SK-N-MC (cell line): ENCODE measurements at regions not wholly inside any gene's neighbourhood (a gene's known extent, or its start where the extent isn't known, plus 50 kb on each side); places are given as distances from the start of the nearest gene placed in this dataset.

Source experiments
- DNase-seq: peaks from one replicate; pipeline ENCODE4 v3.0.0-alpha.2; 2011; ENCODE audit warnings: low read depth, low spot score
- H3K27ac ChIP-seq: fragments of 200-600 bp; sonication (generic); 2 replicates; pipeline ENCODE4 v1.5.1; 2016; ENCODE audit warnings: mixed run types
- H3K36me3 ChIP-seq: fragments of 200-600 bp; sonication (generic); 2 replicates; pipeline ENCODE4 v1.6.1; 2017; ENCODE audit warnings: antibody characterized with exemption, low read length, mixed read lengths; ENCODE audit not compliant: insufficient read depth
- H3K4me3 ChIP-seq: fragments of 200-600 bp; sonication (generic); 2 replicates; pipeline ENCODE4 v1.5.1; 2016
- H3K9ac ChIP-seq: fragments of 200-600 bp; sonication (generic); 2 replicates; pipeline ENCODE4 v1.8.0; 2017; ENCODE audit warnings: mixed run types, mixed read lengths; ENCODE audit not compliant: insufficient read length
- H3K9me3 ChIP-seq: fragments of 200-600 bp; sonication (generic); 2 replicates; pipeline ENCODE4 v1.6.1; 2017; ENCODE audit warnings: low read depth, mild to moderate bottlenecking, antibody characterized with exemption, low read length, moderate library complexity, mixed read lengths
- EZH2 ChIP-seq: fragments of 200-600 bp; sonication (generic); IDR thresholded peaks from one replicate; pipeline ENCODE4 v1.6.1; 2017; ENCODE audit warnings: antibody characterized with exemption
- FOXP2 ChIP-seq: optimal IDR thresholded peaks from 2 replicates; pipeline ENCODE3; 2011; ENCODE audit warnings: mild to moderate bottlenecking, moderate library complexity; ENCODE audit not compliant: insufficient read depth; ENCODE audit errors: extremely low read length, control extremely low read depth
- POLR2AphosphoS5 ChIP-seq: IDR thresholded peaks from 2 replicates; pipeline ENCODE4 v1.6.1; 2012; ENCODE audit warnings: mild to moderate bottlenecking, low read depth, low read length, borderline replicate concordance

GRCh38 chr15:66832664-66833063, 130.6 kb downstream of the SMAD6 start:
- no peak for TF ChIP-seq POLR2AphosphoS5
- peak; percentile 30 for TF ChIP-seq FOXP2
- TF ChIP-seq EZH2: no peak
- Histone ChIP-seq H3K9ac (no peak overlapping the region), H3K9me3 (no peaks in the 10 kb centered on the region), H3K36me3 (no peaks in the 10 kb centered on the region), H3K27ac (peak overlapping the region; percentile 83), H3K4me3 (peak overlapping the region; percentile 50)
- peak; percentile 60 for DNase-seq

GRCh38 chr15:66833371-66833770, 131.3 kb downstream of the SMAD6 start:
- no peak overlapping the region; the same call in 1 of the 2 replicates for H3K4me3 ChIP-seq
- H3K27ac ChIP-seq: peak overlapping the region; percentile 83
- TF ChIP-seq EZH2 (no peak), FOXP2 (no peak), POLR2AphosphoS5 (no peak)
- DNase-seq: no peak
- H3K9ac ChIP-seq: no peak overlapping the region
- H3K9me3 ChIP-seq: no peaks in the 10 kb centered on the region
- H3K36me3 ChIP-seq: no peaks in the 10 kb centered on the region

- no peak for DNase-seq
- Histone ChIP-seq H3K9ac (no peak overlapping the region), H3K4me3 (no peak overlapping the region), H3K9me3 (no peaks in the 10 kb centered on the region), H3K27ac (no peak overlapping the region), H3K36me3 (no peaks in the 10 kb centered on the region)
- TF ChIP-seq FOXP2 (no peak), EZH2 (no peak), POLR2AphosphoS5 (no peak)
Measured at GRCh38 chr15:66833803-66834202, 131.8 kb downstream of the SMAD6 start.

- no peak for DNase-seq
Measured at GRCh38 chr15:66834881-66835878, 133.1 kb downstream of the SMAD6 start.

GRCh38 chr15:66836231-66837030, 134.4 kb downstream of the SMAD6 start:
- Histone ChIP-seq H3K9me3 (no peaks in the 10 kb centered on the region), H3K4me3 (no peak overlapping the region), H3K9ac (no peak overlapping the region), H3K27ac (no peak overlapping the region), H3K36me3 (no peaks in the 10 kb centered on the region)
- DNase-seq: no peak
- TF ChIP-seq FOXP2 (no peak), POLR2AphosphoS5 (no peak), EZH2 (no peak)

More at GRCh38 chr15:66834881-66835878, 133.1 kb downstream of the SMAD6 start:
- Histone ChIP-seq H3K27ac (no peak overlapping the region), H3K36me3 (no peaks in the 10 kb centered on the region), H3K9me3 (no peaks in the 10 kb centered on the region), H3K9ac (no peak overlapping the region), H3K4me3 (no peak overlapping the region)
- TF ChIP-seq FOXP2: no peak
- no peak for TF ChIP-seq POLR2AphosphoS5
- no peak for TF ChIP-seq EZH2

- TF ChIP-seq EZH2: no peak
- no peak for TF ChIP-seq FOXP2
- no peak for TF ChIP-seq POLR2AphosphoS5
- H3K36me3 ChIP-seq: no peaks in the 10 kb centered on the region
- H3K4me3 ChIP-seq: no peak overlapping the region
- H3K9me3 ChIP-seq: no peaks in the 10 kb centered on the region
- no peak overlapping the region for H3K9ac ChIP-seq
- H3K27ac ChIP-seq: no peak overlapping the region
- no peak for DNase-seq
Measured at GRCh38 chr15:66838202-66838601, 136.2 kb downstream of the SMAD6 start.

- Histone ChIP-seq H3K27ac (peak overlapping the region; percentile 58; the same call in 1 of the 2 replicates), H3K4me3 (no peak overlapping the region), H3K9me3 (no peaks in the 10 kb centered on the region), H3K36me3 (no peaks in the 10 kb centered on the region), H3K9ac (no peak overlapping the region)
- no peak for DNase-seq
- TF ChIP-seq POLR2AphosphoS5 (no peak), EZH2 (no peak), FOXP2 (no peak)
Measured at GRCh38 chr15:66838671-66839239, 136.7 kb downstream of the SMAD6 start.

- no peak for DNase-seq
Measured at GRCh38 chr15:66839506-66840112, 137.6 kb downstream of the SMAD6 start.

More at GRCh38 chr15:66839506-66840112, 137.6 kb downstream of the SMAD6 start:
- no peak overlapping the region for H3K9ac ChIP-seq
- no peak for TF ChIP-seq FOXP2
- no peak for TF ChIP-seq POLR2AphosphoS5
- no peak for TF ChIP-seq EZH2
- H3K9me3 ChIP-seq: no peaks in the 10 kb centered on the region
- no peaks in the 10 kb centered on the region for H3K36me3 ChIP-seq
- H3K4me3 ChIP-seq: no peak overlapping the region
- peak overlapping the region; percentile 58 for H3K27ac ChIP-seq
